Large intestine (tissue), 3 donors: ENCODE measurements at regions not wholly inside any gene's neighbourhood (a gene's known extent, or its start where the extent isn't known, plus 50 kb on each side); places are given as distances from the start of the nearest gene placed in this dataset.

ENCODE experiments used
- DNase-seq, 2 donors: peaks; one replicate each; pipeline versions ENCODE4 v3.0.0 to v3.0.0-alpha.2; 2013
- H3K27ac ChIP-seq: one replicate; pipeline ENCODE4 v1.5.1; 2013; ENCODE audit warnings: low read length
- H3K27me3 ChIP-seq: 2 replicates; pipeline ENCODE4 v1.6.1; 2013; ENCODE audit warnings: low read length; ENCODE audit not compliant: control insufficient read depth, insufficient read depth
- H3K36me3 ChIP-seq: 2 replicates; pipeline ENCODE4 v1.6.1; 2013; ENCODE audit warnings: low read length; ENCODE audit not compliant: control insufficient read depth, insufficient read depth
- H3K4me1 ChIP-seq: one replicate; pipeline ENCODE4 v1.6.1; 2013; ENCODE audit warnings: low read length; ENCODE audit not compliant: control insufficient read depth, insufficient read depth
- H3K4me3 ChIP-seq: one replicate; pipeline ENCODE4 v1.5.1; 2013; ENCODE audit warnings: low read length
- H3K9me3 ChIP-seq: one replicate; pipeline ENCODE4 v1.6.1; 2013; ENCODE audit warnings: mild to moderate bottlenecking, low read depth, low read length, moderate library complexity; ENCODE audit not compliant: control insufficient read depth
- WGBS: methylation state at CpG from one replicate; pipeline ENCODE4 v1.1.5; 2013; ENCODE audit warnings: low lambda C conversion rate; ENCODE audit not compliant: insufficient coverage; 5-methylcytosine and 5-hydroxymethylcytosine counted together

DNA sequence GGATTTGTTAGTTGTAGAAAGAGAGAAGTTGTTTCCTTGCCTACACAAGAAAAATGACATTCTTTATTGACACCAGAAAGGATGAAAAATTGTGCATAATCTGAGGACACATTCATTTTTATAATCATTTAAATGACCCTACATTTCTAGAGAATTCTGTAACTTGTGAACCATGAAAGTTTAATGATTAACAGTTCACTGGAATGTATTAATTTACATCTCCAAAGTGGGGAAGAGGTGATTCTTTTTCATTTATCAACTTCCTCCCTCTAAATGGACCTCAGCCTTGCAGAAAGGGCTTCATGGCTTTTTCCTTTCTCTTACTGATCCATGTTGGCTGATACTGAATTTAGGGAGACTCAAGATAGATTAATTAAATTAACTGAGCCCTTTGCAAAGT is 565.2 kb upstream of the LINC00305 start:
- no peak overlapping the region for H3K4me3 ChIP-seq
- no peak for DNase-seq
- H3K4me1 ChIP-seq: no peaks in the 10 kb centered on the region
- H3K27ac ChIP-seq: no peak overlapping the region
- H3K27me3 ChIP-seq: no peaks in the 10 kb centered on the region
- no peaks in the 10 kb centered on the region for H3K36me3 ChIP-seq
- no peaks in the 10 kb centered on the region for H3K9me3 ChIP-seq

DNA sequence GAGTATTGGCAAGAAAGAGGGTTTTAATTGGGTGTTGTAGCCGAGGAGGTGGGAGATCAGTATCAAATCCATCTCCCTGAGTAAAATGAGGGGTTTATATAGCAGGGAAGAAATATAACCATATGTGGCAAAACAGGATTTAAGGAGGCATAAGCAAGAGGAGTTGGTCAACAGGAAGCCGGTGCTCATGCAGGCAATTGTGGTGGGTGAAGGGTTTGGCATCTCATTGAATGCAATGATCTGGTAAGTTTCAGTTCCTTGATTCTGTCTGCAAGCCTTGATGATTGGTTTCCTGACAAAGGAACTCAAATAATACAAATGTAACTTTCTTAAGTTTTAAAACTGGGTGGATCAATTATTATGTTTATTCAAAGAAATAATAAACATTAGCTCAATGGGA is 564.4 kb upstream of the LINC00305 start:
- Histone ChIP-seq H3K36me3 (no peaks in the 10 kb centered on the region), H3K4me3 (no peak overlapping the region), H3K27ac (no peak overlapping the region), H3K27me3 (no peaks in the 10 kb centered on the region), H3K9me3 (no peaks in the 10 kb centered on the region), H3K4me1 (no peaks in the 10 kb centered on the region)
- no peak for DNase-seq
- WGBS: 100% methylated on average over 1 of the region's 2 CpGs

GRCh38 chr18:64712035-64712434 is 563.1 kb upstream of the LINC00305 start:
- Histone ChIP-seq H3K4me1 (no peaks in the 10 kb centered on the region), H3K4me3 (no peak overlapping the region), H3K27me3 (no peaks in the 10 kb centered on the region), H3K36me3 (no peaks in the 10 kb centered on the region), H3K9me3 (no peaks in the 10 kb centered on the region), H3K27ac (no peak overlapping the region)
- no peak for DNase-seq
- no CpG with 5 or more reads among the region's 1 CpG for WGBS

- Histone ChIP-seq H3K27ac (no peak overlapping the region), H3K27me3 (no peaks in the 10 kb centered on the region), H3K36me3 (no peaks in the 10 kb centered on the region), H3K9me3 (no peaks in the 10 kb centered on the region), H3K4me3 (no peak overlapping the region), H3K4me1 (no peaks in the 10 kb centered on the region)
- DNase-seq: no peak
- WGBS: no CpG with 5 or more reads among the region's 2 CpGs
These were observed 561.4 kb upstream of the LINC00305 start for GRCh38 chr18:64710105-64710861.

- Histone ChIP-seq H3K9me3 (no peaks in the 10 kb centered on the region), H3K36me3 (no peaks in the 10 kb centered on the region), H3K27ac (no peak overlapping the region), H3K4me3 (no peak overlapping the region), H3K4me1 (no peaks in the 10 kb centered on the region), H3K27me3 (no peaks in the 10 kb centered on the region)
- peak in 1 of 2 donors; percentile 59 for DNase-seq
These were observed 558.2 kb upstream of the LINC00305 start for GRCh38 chr18:64707052-64707451.

GRCh38 chr18:64699081-64699480 is 550.2 kb upstream of the LINC00305 start:
- no CpG with 5 or more reads among the region's 2 CpGs for WGBS
- no peaks in the 10 kb centered on the region for H3K27me3 ChIP-seq
- H3K27ac ChIP-seq: no peak overlapping the region
- no peaks in the 10 kb centered on the region for H3K9me3 ChIP-seq
- no peak for DNase-seq
- H3K4me1 ChIP-seq: no peaks in the 10 kb centered on the region
- H3K4me3 ChIP-seq: no peak overlapping the region
- H3K36me3 ChIP-seq: no peaks in the 10 kb centered on the region

- Histone ChIP-seq H3K36me3 (no peaks in the 10 kb centered on the region), H3K4me3 (no peak overlapping the region), H3K4me1 (no peaks in the 10 kb centered on the region), H3K27me3 (no peaks in the 10 kb centered on the region), H3K9me3 (no peaks in the 10 kb centered on the region), H3K27ac (no peak overlapping the region)
- no CpG with 5 or more reads among the region's 9 CpGs for WGBS
- peak; percentile 13 to 79 for DNase-seq
These were observed 547.1 kb upstream of the LINC00305 start for GRCh38 chr18:64695851-64696553.

GRCh38 chr18:64693766-64694165 is 544.9 kb upstream of the LINC00305 start:
- Histone ChIP-seq H3K27ac (no peak overlapping the region), H3K4me1 (no peaks in the 10 kb centered on the region), H3K36me3 (no peaks in the 10 kb centered on the region), H3K4me3 (no peak overlapping the region), H3K9me3 (no peaks in the 10 kb centered on the region), H3K27me3 (no peaks in the 10 kb centered on the region)
- 100% methylated on average over 1 of the region's 4 CpGs for WGBS
- no peak for DNase-seq

DNA sequence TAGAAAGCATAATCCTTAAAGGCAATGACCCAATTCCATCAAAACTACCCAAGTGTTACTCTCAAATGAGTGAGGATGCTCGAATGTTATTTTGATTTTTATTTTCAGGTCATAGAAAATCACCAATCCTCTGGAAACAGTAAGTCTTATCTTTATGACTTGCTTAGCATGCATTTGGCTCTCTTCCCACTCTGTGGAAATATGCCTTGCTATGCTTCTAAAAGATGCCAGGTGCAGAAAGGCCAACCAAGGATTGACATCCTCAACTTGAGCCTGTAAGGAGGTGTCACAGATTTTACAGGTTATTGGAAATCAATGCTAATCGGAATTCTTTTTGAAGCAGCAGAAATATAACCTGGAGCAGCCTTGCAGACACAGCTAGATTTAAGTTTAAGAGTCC is 543.9 kb upstream of the LINC00305 start:
- no peaks in the 10 kb centered on the region for H3K36me3 ChIP-seq

DNA sequence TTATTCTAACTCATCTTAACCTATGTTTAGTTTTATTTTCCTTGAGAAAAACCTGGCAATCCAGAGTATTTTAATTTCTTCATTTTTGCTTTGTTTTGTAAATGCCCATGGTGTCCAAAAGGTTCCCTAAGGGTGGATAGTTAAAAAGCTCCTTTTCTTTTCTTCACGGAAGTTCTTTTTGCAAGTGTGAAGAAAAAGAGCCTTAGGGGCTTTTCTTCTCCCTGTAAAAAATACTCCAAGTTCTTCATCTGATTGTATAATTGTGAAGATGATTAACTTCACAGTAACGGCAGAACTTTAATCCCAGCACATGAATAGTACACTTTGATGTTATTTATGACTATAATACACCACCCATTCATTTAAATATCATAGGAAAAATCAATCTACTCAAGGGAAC is 530.2 kb upstream of the LINC00305 start:
- Histone ChIP-seq H3K36me3 (no peaks in the 10 kb centered on the region), H3K4me1 (no peaks in the 10 kb centered on the region), H3K9me3 (no peaks in the 10 kb centered on the region), H3K27ac (no peak overlapping the region), H3K27me3 (no peaks in the 10 kb centered on the region), H3K4me3 (no peak overlapping the region)
- 100% methylated on average over 1 of the region's 2 CpGs for WGBS
- DNase-seq: no peak

More for the DNA sequence above, 543.9 kb upstream of the LINC00305 start:
- H3K27ac ChIP-seq: no peak overlapping the region
- no peaks in the 10 kb centered on the region for H3K27me3 ChIP-seq
- no peak for DNase-seq
- WGBS: 67% methylated on average over 1 of the region's 2 CpGs
- no peaks in the 10 kb centered on the region for H3K9me3 ChIP-seq
- H3K4me3 ChIP-seq: no peak overlapping the region
- no peaks in the 10 kb centered on the region for H3K4me1 ChIP-seq

GRCh38 chr18:64678048-64678447 is 529.2 kb upstream of the LINC00305 start:
- H3K36me3 ChIP-seq: no peaks in the 10 kb centered on the region
- H3K27me3 ChIP-seq: no peaks in the 10 kb centered on the region
- no CpG with 5 or more reads among the region's 2 CpGs for WGBS
- no peaks in the 10 kb centered on the region for H3K9me3 ChIP-seq
- no peaks in the 10 kb centered on the region for H3K4me1 ChIP-seq
- no peak overlapping the region for H3K4me3 ChIP-seq
- DNase-seq: no peak
- no peak overlapping the region for H3K27ac ChIP-seq
